ENCODE measurements at regions not wholly inside any gene's neighbourhood (a gene's known extent, or its start where the extent isn't known, plus 50 kb on each side); places are given as distances from the start of the nearest gene placed in this dataset.
A peak's percentile ranks its signal among the peaks of the same experiment; 100 is the strongest.

- DNase-seq (ENCODE audit: low read depth, low spot score), result no peak
These were observed 90.6 kb upstream of the SHB start for GRCh38 chr9:38159599-38159998.

- DNase-seq (ENCODE audit: low read depth, low spot score), result no peak
These were observed 89.6 kb upstream of the SHB start for GRCh38 chr9:38158628-38159027.

- DNase-seq (ENCODE audit: low read depth, low spot score), result no peak
These were observed 88.7 kb upstream of the SHB start for GRCh38 chr9:38157711-38158110.

GRCh38 chr9:38154501-38155421 lies 85.7 kb upstream of the SHB start:
- peak; percentile 75 for DNase-seq (ENCODE audit: low read depth, low spot score)

GRCh38 chr9:38153910-38154291 lies 84.9 kb upstream of the SHB start:
- DNase-seq (ENCODE audit: low read depth, low spot score), result no peak

- no peak for DNase-seq (ENCODE audit: low read depth, low spot score)
These were observed 84.3 kb upstream of the SHB start for GRCh38 chr9:38153152-38153909.

GRCh38 chr9:38149647-38150046 lies 80.6 kb upstream of the SHB start:
- DNase-seq (ENCODE audit: low read depth, low spot score), result no peak

GRCh38 chr9:38146844-38147243 lies 77.8 kb upstream of the SHB start:
- DNase-seq (ENCODE audit: low read depth, low spot score), result no peak

- peak; percentile 22 for DNase-seq (ENCODE audit: low read depth, low spot score)
These were observed 76.6 kb upstream of the SHB start for GRCh38 chr9:38145526-38146053.

- DNase-seq (ENCODE audit: low read depth, low spot score), result peak; percentile 13
These were observed 75.4 kb upstream of the SHB start for GRCh38 chr9:38144421-38144820.

GRCh38 chr9:38141746-38142591 lies 72.9 kb upstream of the SHB start:
- peak; percentile 52 for DNase-seq (ENCODE audit: low read depth, low spot score)

- DNase-seq (ENCODE audit: low read depth, low spot score), result no peak
These were observed 69.2 kb upstream of the SHB start for GRCh38 chr9:38138276-38138675.

- DNase-seq (ENCODE audit: low read depth, low spot score), result no peak
These were observed 68.3 kb upstream of the SHB start for GRCh38 chr9:38137342-38137741.

GRCh38 chr9:38136386-38136785 lies 67.4 kb upstream of the SHB start:
- no peak for DNase-seq (ENCODE audit: low read depth, low spot score)

- no peak for DNase-seq (ENCODE audit: low read depth, low spot score)
These were observed 65.7 kb upstream of the SHB start for GRCh38 chr9:38134611-38135237.

- no peak for DNase-seq (ENCODE audit: low read depth, low spot score)
These were observed 64.6 kb upstream of the SHB start for GRCh38 chr9:38133595-38133994.

GRCh38 chr9:38132956-38133355 lies 63.9 kb upstream of the SHB start:
- DNase-seq (ENCODE audit: low read depth, low spot score), result no peak

- DNase-seq (ENCODE audit: low read depth, low spot score), result no peak
These were observed 62.7 kb upstream of the SHB start for GRCh38 chr9:38131729-38132128.

- no peak for DNase-seq (ENCODE audit: low read depth, low spot score)
These were observed 61.7 kb upstream of the SHB start for GRCh38 chr9:38130724-38131123.

- DNase-seq (ENCODE audit: low read depth, low spot score), result no peak
These were observed 60.3 kb upstream of the SHB start for GRCh38 chr9:38129366-38129765.

- DNase-seq (ENCODE audit: low read depth, low spot score), result no peak
These were observed 59.8 kb upstream of the SHB start for GRCh38 chr9:38128752-38129270.

All from ELF-1 (cell line).